ENCODE measurements at regions not wholly inside any gene's neighbourhood (a gene's known extent, or its start where the extent isn't known, plus 50 kb on each side); places are given as distances from the start of the nearest gene placed in this dataset.

DNA sequence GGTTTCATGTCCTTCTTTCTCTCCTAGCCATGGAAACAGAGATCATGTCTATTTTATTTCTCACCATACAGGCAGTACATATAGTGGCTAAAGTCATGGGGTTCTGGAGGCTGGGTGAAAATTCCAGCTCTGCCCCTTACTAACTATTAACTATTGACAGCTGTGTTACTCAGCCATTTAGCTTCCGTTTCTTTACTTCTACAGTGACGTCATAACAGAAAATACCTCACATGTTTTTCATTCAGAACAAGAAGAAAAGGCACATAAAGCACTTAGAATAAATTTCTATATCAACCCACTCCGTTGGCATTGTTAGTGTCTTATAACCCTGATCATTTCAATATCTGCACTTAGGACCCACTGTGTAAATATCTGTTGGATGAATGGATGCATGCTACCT, 1506.9 kb upstream of the TMEM132C start:
- no peak for DNase-seq (ENCODE audit: low read depth, low spot score)

DNA sequence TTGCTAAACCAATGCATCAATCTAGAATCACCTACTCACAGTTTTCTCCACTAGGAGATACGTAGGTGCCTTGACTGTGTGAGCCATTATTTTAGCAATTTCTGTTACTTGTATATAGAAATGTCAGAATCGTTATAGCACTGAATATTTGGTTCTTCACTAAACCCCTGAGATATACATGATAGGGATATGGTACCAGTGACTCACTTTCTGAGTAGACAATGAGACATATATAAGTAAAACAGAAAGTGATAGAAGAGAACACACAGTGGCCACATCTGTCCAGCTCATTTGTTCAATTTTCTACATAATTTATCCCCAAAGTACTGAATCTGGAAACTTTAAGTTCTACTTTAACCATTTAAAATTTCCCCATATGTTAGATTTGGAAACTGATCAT, 1505.5 kb upstream of the TMEM132C start:
- no peak for DNase-seq (ENCODE audit: low read depth, low spot score)

DNA sequence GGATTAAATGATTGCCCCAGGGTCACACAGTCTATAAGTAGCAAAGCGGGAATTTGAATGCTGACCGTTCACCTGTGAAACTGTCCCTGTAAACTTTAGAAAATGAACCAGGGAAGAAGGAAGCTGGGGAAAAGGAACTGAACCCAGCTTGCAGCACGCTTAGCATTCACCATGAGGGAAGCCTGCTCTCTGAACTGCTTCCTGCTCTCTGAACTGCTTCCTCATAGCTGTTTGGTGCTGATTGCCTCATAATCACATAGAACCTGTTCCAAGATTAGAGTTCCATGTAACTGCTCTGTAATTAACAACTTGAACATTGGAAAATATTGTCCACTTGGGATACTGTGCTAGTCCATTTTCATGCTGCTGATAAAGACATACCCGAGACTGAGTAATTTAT, 1504.8 kb upstream of the TMEM132C start:
- no peak for DNase-seq (ENCODE audit: low read depth, low spot score)

DNA sequence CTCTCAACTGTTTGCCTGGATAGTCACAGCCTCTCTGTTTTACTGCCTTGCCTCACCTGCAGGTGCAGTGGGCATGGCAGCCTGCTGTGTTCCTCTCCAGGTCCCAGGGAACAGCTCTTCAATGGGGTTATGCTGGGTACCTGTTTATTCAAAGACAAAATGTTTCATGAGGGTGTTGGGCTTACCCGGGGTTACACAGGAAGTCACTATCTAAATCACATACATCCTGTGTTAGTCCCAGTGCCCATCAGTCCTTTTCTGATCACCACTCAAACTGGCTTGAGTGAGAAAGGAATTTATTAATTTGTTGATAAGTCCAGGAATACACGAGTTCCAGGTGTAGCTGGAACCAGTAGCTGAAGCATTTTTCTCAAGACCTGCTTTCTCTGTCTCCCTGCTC, 1503.6 kb upstream of the TMEM132C start:
- DNase-seq (ENCODE audit: low read depth, low spot score), result no peak

DNA sequence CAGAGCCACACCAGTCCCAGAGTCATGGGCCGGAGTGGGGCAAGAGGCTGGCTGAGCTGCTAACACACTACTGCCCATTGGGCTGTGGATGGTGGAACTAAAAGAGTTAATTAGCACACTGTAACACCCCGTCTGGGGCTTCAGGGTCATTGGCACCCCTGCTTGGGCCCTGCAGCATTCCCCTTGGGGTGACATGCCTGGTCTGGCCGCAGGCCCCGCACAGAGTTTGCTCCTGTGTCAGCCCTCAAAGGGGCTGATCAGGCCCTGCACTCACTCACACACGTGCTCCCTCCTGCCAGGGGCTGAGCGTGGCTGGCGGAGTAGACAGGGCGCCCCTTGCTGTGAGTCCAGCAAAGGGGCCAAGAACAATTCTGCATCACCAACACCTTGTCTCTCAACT, 1499.6 kb upstream of the TMEM132C start:
- DNase-seq (ENCODE audit: low read depth, low spot score), result no peak

DNA sequence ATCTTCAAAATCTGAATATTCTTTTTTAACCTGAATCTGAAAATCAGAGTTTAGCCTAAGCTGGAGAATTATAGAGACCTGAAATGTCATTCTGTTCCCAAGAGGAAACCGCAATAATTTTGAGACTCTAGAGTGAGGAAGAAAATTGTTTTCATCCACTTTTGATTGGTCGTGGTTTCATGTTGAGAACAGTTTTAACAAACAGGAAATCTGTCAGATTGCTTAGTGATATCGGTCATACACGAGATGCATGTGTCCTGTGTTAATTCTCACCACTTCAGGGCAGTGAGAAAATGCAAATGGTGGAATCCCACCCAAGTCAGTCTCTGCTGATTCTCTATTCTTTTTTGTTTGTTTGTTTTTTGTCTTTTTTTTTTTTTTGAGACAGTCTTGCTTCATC, 1498.5 kb upstream of the TMEM132C start:
- no peak for DNase-seq (ENCODE audit: low read depth, low spot score)

DNA sequence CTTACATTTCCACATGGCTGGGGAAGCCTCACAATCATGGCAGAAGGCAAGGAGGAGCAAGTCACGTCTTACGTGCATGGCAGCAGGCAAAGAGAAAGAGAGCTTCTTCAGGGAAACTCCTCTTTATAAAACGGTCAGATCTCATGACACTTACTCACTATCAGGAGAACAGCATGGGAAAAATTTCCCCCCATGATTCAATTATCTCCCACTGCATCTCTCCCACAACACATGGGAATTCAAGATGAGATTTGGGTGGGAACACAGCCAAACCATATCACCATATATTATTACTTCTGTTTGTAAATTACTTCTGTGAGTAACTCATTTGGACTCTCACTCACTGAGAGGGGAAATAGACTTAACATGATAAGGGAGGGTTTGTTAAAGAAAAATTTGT, 1496.8 kb upstream of the TMEM132C start:
- no peak for DNase-seq (ENCODE audit: low read depth, low spot score)

DNA sequence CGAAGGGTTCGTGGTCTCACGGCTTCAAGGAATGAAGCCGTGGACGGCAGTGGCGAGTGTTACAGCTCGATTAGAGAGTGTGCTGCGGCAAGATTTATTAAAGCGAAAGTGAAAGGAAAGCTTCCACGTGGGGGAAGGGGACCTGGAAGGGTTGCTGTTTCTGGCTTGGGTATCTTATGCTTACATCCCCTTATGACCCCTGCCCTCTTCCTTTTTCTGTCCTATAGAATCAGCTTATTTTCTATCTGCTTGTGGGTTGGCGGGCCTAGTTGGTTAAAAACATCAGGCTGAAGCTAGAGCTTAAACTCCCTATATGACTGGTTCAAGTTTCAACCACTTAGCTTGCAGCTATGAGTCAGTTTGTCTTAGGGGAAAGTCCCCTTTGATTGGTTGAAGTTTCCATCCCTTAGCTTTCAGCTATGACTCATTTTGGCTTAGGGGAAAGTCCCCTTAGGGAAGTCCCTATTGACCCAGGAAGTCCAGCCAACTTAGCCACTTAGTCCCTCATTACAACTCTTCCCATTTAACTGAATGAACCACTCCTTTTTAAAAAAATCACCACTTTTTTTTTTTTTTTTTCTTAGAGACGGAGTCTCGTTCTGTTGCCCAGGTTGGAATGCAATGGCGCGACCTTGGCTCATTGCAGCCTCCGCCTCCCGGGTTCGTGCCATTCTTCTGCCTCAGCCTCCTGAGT, 1494.7 kb upstream of the TMEM132C start:
- no peak for DNase-seq (ENCODE audit: low read depth, low spot score)

DNA sequence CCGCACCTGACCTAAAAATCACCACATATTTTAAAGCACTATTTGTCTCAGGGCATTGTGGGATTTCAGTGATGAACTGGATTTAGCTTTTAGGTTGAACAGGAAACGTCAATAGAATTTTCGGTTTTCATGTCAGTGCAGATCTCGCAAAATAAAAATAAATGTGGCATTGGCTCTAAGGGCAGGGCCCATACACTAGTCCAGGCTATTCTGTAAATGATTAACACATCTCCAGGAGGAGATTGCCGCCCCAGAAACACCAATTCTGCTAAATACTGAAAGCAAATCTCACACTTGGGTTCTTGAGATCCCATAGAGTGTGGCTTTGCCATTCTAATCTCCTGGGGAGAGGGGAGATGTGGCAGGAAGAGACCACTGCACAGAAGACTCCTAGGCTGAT, 1494.0 kb upstream of the TMEM132C start:
- DNase-seq (ENCODE audit: low read depth, low spot score), result no peak

DNA sequence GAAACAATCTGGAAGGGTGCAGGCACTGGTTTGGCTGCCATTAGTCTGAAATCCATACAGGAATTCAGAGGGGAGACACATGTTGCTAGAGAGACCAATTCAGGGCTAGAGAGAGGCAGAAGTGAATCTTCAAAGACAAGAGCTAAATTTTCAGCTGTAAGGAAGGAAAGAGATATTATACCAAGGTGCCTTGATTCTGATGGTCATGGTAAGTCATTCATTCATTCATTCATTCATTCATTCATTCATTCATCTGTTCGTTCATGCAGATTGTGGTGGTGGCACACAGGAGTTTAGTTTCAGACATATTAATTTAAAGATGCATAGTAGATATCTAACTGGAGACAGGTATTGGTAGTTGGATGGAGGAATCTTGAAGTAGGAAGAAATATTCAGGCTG, 1493.5 kb upstream of the TMEM132C start:
- DNase-seq (ENCODE audit: low read depth, low spot score), result no peak

DNA sequence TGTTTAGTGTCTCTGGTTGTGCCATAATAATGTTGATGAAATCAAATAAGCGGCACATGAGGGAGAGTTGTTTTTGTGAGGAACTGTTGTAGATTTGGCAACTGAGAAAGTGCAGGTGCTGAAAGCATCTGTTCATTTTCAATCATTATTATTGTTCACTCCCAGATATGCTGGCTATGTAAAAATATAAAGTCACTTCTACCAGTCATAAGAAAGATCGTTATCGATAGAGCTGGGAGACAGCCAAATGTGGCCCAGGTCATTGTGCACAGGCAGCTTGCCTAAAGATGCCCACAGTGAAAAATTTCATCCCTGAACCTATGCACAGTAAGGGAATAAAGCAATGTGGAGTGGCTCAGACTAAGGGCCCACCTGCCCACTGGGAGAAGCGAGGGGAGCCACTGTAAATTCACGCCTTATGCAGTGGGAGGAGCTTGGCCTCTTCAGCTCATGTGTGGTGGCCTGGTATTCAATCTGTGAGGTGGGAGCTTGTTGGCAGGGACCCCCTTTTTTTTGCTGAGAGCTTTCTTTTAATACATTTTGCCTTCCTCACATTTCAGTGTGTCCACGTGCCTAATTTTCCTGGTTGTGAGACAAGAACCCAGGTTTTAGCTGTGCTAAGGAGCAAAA, 1490.8 kb upstream of the TMEM132C start:
- DNase-seq (ENCODE audit: low read depth, low spot score), result no peak

DNA sequence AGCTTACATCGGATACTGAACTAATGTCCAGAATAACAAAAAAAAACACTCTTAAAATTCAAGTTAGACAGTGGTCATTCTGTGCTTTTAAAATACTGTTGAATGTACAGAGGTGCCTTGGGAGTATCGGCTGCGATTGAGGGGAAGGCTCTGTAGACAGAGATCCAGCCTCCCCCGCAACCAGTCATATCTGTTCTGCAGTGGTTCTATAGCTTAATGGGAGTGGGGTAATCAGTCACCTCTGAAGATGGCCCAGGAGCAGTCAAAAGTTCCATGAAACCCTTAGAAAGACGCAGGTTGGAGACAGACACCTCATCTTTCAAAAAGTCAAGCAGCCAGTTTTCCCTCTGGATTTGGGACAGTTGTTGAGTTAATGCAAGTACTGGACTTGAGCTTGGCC, 1486.6 kb upstream of the TMEM132C start:
- DNase-seq (ENCODE audit: low read depth, low spot score), result no peak

DNA sequence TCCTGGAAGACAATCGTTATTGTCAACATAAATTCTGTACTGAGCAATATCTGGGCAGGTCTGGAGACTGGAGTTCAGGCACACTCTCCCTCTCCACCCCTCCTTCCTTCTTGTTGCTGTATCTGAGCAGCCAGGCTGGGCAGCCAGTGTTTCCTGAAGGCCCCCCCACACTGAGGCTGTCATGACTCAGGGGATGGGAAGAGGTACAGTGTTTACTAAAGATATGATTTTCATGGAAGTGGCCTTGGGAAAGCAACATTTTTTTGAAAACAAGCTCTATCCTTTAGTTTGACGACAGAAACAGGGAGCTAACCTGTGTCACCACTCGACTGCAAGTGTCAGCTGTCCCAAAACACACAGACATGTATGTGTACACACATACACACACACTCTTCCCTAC, 1485.4 kb upstream of the TMEM132C start:
- no peak for DNase-seq (ENCODE audit: low read depth, low spot score)

DNA sequence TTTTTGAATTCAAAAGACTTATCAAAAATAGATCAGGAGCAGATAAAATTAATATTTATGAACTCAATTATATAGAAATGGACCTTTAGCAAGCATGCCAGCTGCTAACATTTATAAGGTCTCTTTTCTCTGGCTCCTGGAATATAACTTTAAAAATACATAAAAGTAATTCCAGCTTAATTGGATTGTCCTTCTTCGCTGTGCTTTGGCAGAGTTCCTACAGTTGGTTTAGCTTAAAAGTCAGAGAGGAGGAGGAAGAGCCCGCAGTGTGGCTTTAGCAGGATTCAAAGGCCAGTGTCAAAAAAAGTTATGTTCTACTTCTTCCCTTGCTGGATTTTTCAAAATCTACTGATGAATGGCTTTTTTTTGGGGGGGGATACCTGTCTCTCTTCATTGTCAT, 1484.9 kb upstream of the TMEM132C start:
- DNase-seq (ENCODE audit: low read depth, low spot score), result no peak

DNA sequence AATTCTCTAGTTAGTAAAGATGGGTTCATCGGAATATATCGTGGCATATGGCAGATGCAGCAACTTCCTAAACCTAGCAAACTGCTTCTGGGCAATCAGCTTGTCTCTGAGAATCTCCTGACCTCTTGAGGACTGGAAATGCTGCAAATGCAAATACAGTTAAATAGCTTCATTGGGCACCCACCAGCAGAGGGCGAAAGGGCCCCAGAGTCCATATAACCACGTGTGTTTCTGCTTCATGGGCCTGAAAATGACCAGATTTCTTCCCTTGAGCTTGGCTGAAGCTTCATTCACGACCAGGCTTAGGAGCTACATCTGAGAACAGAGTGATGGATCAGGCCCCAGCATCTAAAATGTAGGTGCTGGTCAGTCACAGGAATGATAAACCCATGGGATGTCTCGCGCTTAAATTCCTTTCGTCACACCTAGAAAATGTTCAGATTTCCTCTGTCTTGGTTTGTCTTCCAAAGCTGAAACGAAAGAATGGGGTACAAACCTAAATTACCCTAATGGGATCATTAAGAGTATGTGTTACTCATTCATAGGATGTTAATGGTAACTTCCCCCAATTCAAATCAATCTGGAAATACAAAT, 1482.5 kb upstream of the TMEM132C start:
- DNase-seq (ENCODE audit: low read depth, low spot score), result no peak

DNA sequence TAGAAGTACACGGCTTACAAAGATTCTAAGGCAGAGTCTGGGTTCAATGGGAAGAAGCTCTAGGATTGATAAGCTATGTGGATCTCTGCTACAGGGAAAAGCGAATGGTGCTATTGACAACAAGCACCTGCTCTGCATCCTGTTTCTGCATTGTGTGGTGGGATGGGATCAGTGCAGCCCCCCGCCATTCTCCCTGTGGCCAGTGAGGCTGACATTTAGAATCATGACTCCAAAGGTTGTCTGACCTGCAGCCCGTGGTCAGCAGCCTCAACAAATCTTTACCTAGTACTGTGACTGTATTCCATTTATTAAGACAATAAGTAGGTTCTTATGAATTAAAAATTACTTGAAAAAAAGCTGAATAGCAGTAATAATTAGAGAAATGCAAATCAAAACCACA, 1477.0 kb upstream of the TMEM132C start:
- DNase-seq (ENCODE audit: low read depth, low spot score), result no peak

DNA sequence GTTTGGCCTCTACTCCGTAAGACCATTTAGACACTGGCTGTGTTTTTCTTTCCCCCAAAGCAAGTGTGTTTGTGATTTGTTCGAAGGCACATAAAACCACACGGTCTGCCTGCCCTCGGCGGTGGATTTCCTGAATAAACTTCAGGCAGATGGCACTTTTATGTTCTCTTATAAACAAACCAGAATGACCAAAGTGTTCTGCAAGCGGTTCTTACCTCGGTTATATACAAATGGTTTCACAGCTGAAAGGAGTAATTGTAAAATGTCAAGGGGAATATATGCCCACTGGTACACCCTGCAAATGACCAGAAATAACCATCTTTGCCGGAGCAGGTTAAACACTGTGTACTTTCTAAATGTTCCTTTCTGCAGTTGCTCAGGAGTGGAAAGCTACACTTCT, 1475.8 kb upstream of the TMEM132C start:
- no peak for DNase-seq (ENCODE audit: low read depth, low spot score)

DNA sequence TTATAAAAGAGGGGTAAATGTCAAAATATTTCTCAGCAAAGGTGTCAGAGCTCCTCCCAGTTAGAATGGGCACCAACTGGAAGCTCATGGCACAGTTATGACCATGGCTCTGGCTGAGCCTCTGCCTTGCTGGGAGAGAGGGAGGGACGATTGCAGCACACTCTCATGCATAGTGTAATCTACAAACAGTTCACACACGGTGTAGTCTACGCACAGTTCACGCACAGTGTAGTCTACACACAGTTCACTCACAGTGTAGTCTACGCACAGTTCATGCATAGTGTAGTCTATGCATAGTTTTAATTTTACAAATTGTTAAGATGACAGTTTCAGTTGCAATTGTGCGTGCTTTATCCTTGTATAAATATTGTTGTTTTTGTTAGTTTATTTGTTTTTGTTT, 1474.6 kb upstream of the TMEM132C start:
- DNase-seq (ENCODE audit: low read depth, low spot score), result no peak

DNA sequence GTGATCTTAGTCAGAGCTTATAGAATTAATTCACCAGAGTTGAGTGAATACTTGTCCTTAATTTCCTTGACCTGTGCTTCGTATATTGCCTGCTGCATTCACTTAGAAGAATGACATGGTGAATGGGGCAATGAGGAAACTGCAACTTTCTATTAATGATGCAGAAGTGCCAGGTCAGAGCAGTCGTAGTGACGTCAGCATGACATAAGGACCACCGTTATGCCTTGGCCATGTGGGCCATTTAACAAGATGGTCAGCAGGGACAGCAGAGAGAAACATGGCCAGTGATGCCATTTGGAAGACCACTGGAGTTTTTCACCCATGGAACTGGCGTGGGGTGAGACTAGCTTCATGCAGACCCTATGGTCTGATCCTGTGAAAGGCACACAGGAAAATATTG, 1469.4 kb upstream of the TMEM132C start:
- no peak for DNase-seq (ENCODE audit: low read depth, low spot score)

DNA sequence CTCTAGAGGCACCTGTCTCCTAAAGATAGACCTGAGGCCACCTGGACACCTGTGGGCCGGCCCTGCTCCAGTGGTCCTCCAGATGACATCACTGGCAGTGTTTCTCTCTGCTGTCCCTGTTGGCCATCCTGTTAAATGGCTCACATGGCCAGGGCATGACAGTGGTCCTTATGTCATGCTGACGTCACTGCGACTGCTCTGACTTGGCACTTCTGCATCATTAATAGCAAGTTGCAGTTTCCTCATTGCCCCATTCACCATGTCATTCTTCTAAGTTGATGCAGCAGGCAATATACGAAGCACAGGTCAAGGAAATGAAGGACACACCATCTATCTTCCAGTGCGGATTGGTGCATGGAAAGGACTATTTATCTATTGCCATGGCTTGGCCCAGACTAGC, 1468.5 kb upstream of the TMEM132C start:
- no peak for DNase-seq (ENCODE audit: low read depth, low spot score)

DNA sequence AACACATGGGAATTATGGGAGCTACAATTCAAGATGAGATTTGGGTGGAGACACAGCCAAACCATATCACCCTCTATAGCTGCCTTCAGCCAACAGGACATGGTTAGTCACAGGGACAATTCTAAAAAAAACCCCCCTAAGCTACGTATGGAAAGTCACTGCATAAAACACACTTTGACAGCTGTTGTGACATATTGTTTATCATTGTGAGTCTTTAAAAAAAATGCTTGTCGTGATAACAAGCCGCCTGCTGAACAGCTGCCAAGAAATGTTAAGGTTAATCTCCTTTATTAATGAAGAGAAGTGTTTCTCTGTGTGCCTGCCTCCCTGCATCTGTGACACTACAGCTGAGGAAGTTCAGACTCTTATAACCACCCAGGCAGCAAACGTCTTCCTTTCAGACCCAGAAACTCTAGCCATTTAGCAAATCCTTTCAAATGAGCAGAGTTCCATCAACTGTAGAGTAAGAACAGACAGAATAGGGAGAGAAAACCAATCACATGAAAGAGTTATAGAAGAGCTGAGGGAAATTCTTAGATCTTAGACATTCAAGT, 1459.6 kb upstream of the TMEM132C start:
- no peak for DNase-seq (ENCODE audit: low read depth, low spot score)

DNA sequence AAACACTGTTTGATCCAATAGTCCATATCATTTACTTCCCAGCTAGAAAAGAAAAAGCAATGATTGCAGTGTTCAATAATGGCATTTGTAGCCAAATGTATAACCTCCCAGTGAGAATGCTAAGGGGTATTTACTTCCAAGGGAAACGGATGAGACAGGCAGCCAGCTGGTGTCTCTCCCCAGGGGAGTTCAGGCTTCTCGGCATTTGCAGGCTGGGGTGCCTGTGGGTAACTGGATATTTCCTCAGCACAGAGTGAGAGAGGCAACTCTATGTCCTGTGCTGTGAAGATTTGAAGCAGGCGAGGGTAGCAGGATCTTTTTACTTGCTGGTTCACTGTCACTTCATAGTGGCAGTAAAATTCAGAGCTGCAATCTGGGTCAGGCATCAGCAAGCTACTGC, 1455.6 kb upstream of the TMEM132C start:
- no peak for DNase-seq (ENCODE audit: low read depth, low spot score)

DNA sequence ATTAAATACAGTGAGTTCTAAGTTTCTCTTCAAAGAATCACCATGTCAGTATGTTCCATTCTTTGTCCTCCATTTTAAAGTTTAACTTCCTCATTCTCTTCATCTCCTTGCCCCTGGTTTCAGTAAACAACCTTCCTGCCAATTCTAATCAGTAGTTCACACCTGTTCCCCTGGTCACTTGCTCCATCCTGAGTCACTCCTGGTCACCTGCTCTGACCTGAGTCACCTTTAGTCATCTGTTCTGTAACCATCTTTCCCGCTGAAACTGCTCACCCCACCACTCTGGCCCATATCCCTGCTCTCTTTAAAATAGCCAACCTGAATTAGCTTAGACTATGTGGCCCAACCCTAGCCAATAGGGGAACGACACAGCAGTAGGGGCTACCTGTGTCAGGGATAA, 1447.4 kb upstream of the TMEM132C start:
- DNase-seq (ENCODE audit: low read depth, low spot score), result no peak

Measured in brain pericyte (primary cell).